ELF-1 (cell line): ENCODE measurements at regions not wholly inside any gene's neighbourhood (a gene's known extent, or its start where the extent isn't known, plus 50 kb on each side); places are given as distances from the start of the nearest gene placed in this dataset.

Experiments
- DNase-seq: peaks from one replicate; pipeline ENCODE4 v3.0.0-alpha.2; 2016; ENCODE audit warnings: low read depth, low spot score

DNA sequence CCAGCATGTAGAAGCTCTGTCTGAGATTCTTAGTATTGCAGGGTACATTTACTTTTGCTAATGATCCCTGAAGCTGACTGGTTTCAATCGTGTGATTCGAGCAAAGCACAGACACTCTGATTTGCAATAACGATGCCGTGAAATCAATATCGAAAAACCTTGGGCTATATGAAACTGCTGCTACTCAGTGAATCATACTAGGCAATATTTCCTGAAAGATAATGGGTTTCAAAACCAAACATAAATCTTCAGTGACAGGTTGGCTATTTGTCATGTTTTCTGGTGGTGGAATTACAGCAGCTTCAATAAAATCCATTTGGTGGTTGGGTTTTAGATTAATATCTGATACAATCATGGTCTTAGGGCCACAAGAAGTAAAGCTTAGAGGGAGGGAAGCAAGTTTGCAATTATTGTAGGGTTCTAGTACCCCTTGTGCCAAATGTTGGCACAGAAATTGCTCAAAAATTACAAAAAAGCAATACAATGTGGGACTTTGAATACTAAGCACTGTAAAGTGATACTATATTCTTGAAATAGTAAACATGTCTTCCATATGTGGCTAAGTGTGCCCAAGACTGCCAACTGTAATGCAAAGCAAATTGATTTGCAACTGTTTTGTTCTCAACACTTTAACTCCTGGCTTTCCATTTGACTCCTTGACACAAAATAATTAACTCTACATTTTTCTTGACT lies 112.4 kb upstream of the JAZF1 start:
- DNase-seq, result no peak

DNA sequence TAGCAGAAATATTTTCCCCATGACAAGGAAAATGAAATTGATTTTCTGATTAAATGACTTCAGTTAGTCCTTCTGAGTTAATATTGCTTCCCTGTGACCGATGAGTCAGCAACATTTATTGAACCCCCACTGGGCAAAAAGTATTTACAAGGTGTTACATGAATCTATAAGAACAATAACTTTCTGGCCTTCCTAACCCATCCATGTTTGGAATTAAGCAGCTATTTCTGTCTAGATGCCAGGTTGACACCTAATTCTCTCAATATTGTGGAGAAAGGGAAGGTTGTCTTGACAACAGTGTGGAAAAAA lies 112.9 kb upstream of the JAZF1 start:
- no peak for DNase-seq

DNA sequence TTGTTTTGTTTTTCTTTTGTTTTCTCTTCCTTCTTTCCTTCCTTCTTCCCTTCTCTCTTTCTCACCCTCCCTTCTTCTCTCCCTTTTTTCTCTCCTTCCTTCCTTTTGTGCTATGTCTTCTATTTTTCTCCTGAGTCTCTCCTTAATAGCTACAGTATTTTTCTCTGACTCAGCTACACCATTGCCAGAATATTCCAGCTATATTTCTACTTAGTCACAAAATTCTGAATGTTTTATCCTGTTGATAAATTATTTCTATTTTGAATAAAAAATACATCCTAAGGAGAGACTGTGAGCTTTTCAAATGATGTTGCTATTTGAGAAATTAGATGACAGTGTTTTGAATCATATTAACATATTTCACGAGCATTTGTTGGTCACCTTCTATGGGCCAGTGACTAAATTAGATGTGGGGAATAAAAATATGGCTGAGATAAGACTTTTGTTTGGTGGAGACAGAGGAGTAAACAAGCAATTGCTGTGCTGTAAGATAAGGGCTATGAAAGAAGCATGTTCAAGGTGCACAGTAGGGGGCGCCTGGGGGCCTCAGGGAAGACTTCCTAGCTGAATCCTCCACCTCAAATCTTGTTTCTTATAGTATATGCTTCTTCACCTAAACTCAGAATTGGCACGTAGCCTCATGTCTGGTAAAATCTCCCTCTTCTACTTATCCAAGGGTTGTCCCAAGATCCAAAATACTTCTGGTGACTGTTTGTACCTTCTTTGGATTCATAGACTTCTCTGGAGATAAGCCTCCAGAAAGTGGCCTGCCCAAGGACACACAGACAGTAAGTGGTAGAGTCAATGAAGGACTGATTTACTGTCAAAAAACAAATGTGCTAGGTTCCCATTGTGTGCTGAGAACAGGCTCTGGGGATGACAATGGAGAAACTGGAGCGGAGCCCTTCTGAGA lies 115.5 kb upstream of the CREB5 start:
- DNase-seq, result peak; percentile 41

DNA sequence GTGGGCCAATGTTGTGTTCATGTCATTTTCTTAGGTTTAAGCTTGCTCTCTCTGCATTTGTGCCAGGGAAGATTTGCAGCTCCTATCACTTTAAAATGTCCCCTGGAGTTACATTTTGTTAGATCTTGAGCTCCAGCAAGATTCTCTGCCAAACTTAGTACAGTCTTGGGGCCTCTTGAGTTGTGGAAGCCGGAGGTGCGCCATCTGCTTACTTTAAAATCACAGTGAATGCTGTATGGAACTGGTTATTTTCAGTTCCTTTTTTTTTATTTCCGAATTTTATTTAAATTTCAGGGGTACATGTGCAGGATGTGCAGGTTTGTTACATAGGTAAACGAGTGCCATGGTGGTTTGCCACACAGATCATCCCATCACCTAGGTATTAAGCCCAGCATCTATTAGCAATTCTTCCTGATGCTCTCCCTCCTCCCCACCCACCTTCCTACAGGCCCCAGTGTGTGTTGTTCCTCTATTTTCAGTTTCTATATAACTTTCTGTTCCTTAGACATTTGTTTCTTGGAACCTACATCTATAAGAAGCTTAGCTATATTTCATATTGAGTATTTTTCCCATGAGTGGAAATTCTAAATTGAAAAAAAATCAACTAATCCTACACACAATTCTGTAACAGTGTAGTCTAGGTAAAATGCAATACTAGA lies 114.4 kb upstream of the CREB5 start:
- DNase-seq, result no peak

DNA sequence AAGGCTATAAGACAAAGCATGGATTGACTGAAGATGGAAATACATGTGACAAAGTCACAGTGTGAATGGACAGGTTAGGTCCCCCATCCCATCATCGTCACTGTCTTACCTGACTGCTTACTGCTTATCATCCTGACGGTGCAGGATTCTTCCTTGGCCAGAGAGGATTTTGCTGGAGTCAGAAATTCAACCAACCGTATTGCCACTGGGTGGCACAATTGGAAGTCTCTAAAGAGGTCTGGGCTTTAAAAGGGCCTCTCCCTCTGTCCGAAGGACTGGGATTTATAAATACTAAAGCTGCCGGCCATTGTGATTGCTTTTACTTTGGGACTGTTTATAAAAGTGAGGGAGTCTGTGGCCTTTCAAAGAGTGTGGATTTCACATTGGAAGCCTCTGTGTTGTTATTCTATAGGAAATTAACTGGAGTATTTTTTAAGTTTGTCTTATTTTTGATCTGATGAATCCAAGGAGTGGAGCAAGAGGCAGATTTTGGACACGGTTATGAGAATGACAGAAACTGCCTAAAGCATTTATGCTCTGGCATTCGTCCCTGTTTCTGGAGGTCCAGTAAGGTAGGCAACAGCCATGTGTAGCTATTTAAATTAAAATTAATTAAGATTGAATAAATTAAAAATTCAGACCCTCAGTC lies 113.3 kb upstream of the CREB5 start:
- peak; percentile 71 for DNase-seq

DNA sequence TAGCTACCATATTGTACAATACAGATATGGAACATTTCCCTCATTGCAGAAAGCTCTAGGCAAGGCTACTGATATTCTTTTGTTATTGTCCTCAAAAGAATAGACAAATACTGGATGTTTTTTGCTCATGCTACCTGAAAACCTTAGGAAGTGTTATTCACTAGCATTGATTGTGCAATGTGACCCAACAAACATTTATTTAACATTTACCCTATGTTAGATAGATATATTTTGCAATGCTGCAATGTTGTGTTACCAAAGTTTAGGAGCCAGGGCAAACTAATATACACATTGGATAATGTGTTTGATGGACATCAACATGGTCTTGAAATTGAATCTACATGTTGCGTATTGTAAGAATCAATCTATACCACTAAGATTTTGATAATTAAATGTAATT lies 112.8 kb upstream of the CREB5 start:
- no peak for DNase-seq

DNA sequence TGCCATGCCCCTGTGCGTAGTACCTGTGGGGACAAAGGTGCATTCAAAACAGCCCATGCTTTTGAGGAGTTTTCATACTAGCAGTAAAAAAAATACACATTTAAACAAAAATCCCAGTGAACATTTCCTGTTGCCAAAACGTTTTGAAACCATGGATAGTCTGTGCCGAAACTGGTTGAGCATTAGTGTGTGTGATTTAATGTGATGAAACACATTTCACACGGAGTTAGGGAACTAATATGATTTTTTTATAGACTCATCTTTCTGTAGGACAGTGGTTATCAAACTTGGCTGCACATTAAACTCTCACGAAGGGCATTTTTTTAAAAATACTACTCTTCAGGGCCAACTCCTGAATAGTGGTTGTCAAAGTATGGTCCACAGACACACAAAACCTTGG lies 111.8 kb upstream of the CREB5 start:
- no peak for DNase-seq

DNA sequence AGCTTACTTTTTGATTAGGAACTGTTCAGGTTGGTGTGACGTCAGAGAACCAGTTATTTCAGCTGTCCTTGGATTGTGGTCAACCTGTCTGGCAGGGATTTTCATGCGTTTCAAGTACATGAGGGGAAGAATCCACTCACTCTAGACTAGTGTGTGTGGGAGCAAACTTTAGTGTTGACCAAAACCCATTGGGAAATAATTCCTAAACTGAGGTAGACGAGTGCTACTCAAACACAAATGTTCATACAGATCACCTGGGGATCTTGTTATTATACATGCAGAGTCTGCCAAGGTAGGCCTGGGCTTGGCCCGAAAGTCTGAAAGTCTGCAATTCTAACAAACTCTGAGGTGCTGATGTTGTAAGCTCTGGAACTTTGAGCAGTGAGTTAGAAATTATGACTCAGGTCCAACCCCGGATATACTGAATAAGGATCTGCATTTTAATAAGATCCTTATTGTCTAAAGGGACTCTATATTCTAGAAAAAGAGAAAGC lies 111.1 kb upstream of the CREB5 start:
- no peak for DNase-seq

DNA sequence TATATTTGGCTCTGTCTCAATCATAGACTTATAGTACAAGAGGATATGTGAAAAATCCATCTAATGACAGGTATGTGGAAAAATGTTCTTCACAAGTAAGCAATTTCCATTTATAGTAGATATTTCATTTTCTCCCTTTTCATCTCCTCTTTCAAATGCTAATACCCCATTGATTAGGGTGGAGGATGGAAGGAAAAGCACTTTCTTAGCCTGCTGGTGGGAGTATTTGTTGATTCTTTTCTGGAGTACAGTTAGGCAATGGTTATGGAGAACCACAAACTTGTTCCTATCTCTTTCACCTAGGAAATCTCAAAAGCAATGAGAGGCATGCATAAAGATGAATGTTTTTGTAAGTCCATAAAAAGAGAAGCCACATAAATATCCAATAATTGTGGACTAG lies 108.0 kb upstream of the CREB5 start:
- DNase-seq, result no peak

DNA sequence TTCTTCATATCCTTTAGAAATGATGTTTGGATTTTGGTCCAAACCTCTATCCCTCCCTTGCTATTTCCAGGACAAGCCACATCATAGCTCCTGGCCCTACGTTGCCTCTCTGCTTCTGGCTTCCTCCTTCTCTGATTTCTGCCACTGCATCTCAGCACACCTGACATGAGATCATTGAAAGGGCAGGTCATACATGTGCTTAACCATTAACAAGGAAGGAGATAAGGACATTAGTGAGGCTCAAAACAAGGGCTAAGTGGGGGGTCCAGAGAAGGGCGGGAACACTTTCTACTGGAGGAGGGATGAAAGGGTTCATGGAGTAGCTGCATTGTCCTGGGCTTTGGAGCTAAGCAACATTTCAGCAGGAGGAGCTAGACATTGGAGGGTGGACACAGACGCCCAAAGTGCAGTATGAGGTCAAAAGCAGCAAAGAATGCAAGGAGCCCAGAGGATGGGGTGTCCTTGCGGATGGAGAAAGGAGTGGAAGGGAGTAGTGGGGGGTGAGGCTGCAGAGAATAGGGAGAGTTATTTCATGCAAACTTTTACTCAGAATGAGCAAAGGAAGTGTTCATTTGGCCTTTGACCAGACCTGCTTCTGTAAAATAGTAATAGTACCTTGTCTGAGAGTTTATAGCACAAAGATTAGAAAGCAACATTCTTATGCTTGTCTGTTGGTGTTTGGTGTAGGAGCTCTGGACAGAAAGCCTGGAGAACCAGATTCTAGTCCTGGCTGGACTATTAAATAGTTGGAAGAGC lies 102.4 kb upstream of the CREB5 start:
- DNase-seq, result no peak

DNA sequence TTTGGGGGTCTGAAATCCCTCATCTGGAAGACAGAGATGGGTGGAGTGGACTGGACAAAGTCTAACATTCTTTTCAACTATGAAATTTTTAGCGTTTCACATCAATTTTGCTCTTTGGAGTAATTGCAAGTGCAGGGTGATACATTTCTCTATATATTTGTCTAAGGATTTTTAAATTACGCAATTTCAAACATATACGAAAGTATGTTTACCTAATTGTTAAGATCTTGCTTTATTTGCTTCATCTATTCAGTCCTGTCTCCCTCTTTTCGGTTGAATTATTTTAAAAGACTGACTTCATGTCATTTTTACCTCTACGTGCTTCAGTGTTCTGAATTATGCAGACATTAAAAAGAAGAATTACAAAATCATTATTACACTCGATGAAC lies 101.9 kb upstream of the CREB5 start:
- no peak for DNase-seq

DNA sequence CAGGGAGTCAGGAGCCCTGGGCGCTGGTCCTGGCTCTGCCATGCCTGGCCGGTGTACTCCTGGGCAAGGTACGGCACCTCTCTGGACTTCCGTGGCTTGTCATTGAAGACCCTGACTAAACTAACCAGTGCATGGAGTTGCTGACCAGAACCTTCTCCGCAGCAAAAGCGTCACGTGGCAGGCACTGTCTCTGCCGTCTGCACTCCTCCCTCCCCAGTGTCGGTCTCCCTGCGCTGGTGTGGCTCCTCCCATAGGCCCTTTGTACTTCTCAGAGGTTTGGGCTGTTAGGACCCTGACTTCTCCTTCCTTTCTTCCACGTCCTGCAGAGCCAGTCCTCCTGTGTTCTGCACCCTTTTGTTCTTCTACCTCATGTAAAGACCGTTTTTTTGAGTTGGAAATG lies 100.6 kb upstream of the CREB5 start:
- DNase-seq, result peak; percentile 43

DNA sequence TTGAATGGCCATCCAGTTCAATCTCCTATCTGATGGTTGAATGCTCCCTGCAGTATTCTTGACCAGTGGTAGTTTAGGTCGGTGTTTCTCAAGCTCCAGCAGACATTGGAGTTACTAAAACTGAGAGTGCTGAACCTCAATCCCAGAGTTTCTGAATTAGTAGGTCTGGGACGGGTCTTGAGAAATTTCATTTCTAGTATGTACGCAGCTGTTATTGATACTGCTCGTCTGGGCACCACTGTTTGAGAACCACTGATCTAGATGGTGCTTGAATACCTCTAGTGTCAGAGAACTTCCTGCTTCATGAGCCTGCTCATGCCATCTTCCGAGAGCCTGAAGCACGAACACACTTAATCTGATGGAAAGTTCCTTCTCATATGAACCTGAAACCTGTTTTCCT lies 99.4 kb upstream of the CREB5 start:
- no peak for DNase-seq

DNA sequence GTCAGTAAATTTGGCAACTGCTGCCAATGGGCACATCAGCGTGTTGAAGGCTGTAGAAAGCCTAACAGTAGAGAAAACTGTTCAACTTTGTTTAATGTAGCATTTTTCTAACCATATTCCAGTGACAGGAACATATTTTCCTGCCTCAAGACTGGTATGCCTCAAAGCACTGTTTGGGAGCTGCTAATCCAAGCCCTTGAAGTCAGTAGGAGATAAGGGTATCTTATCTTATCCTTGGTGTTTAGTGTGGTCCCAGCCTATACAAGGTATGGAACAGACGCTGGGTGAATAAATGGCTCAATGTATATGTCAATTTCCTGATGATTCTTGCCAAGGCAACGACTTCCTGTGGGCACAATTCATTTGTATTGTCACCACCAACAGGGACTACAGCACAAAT lies 97.5 kb upstream of the CREB5 start:
- no peak for DNase-seq

DNA sequence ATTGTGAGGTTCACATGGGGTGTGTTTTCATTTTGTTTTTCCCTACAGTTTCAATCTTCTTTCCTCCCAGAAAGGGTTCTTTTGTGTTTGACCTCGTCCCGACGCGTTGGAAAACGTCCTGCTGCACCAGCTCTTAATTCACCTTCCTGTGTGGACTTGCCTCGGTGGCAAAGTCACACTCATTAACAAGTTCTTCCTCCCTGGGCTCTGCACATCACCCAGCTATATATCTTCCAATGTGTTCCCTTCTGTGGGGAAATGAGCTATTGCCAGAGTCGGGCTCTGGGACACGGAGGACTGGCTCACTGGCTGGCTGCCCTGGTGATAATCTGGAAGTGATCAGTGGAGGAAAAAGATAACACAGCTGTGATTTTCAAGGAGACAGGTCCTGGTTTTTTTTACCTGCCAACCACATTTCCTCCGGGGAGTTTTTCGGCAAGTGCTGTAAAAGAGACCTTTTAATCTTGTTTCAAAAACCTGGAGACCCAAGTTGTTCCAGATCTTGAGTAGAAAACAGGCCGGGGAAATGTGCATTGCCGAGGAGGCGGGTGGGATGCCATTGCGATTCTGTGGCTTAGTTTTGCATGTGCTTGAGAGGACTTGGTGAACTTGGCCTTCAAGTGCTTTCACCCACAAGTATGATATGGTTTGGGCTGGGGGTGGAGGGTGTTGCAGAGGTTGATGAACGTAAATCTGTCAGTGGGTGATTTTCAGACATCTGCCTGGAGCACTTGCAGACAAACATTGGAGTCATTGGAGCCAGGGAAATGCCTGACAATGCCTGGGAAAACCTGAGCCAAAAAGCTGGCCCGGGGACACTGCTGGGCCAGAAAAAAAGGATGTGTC lies 96.5 kb upstream of the CREB5 start:
- peak; percentile 44 for DNase-seq

DNA sequence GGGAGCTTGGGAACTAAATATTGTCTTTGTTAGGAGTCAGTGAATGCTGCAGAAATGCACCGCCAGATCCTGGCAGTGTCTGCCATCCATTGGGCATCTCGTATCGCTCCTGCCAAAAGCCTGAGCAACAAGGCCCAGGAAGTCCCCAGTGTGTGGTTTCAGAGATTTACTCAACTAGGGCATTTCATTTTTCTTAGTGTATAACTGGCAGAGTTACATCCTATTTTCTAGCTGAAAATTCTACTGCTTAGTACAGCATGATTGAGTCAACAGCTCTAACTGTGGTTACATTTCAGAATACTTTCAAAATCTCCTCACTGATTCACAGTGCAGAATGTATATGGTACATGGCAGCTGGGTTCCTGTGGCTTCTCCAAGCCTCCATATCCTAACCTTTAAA lies 95.8 kb upstream of the CREB5 start:
- no peak for DNase-seq

DNA sequence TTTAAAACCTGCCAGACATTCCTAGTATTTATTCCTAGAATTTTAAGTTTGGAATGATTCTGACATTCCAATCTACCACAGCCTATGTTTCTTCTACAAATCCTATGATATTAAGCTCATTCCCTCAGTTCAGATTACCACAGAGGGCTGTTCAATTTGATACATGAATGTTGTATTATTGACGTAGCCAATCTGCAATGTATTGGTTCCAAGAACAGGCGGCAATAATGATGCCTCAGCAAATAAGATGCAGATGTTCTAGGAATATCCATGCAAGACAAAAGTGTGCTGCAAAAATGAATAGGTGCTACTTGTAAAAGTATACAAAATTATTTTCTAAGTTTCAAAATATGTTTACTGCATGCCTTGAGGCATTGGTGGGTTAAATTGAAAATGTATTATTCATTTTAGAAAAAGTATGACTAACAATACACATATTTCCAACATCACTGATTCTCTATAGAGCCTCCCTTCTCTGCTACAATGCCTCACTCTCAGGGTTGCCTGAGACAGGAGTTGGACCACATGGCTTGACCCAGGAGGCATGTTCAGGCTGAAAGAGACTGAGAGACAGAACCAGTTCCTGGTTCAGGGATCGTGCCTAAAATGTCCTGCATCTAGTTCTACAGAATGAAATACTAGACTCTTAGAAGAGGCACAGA lies 94.1 kb upstream of the CREB5 start:
- DNase-seq, result no peak

DNA sequence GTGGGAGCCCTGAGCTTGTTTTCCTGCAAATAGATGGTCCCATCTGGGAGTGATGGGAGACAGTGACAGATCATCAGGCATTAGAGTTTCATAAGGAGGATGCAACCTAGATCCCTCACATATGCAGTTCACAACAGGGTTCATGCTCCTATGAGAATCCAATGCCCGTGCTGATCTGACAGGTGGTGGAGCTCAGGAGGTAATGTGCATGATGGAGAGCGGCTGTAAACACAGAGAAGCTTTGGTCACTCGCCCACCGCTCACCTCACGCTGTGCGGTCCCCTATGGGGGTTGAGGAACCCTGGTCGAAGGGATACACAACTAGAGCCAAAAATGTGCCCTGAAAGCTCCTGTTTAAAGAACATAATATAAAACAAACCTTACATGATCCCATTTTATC lies 88.5 kb upstream of the CREB5 start:
- no peak for DNase-seq

DNA sequence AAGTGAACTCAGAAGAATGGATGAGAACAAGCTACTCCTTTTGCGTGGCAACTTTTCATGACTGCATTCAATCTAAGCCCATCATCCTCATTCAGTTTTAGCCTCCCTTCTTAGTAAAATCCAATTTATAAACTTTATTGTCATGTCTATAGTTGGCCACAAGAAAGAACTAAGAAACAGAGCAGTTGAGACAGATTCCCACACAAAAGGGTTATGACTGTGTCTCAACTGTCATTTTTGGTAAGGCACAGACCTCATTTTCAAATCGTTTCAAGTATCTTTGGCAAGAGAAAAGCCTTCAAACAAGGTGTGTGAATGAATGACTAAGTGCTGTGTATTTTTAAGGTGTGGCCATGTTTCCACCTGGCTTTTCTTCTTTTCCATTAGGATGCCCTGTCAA lies 84.2 kb upstream of the CREB5 start:
- no peak for DNase-seq
